GM12878 (cell line): ENCODE measurements at regions not wholly inside any gene's neighbourhood (a gene's known extent, or its start where the extent isn't known, plus 50 kb on each side); places are given as distances from the start of the nearest gene placed in this dataset.

ENCODE experiments used
- ATAC-seq: fragments of 200-7000 bp; cut with Tn5 transposase; 3 replicates; pipeline ENCODE4 v1.9.1; 2020; ENCODE audit warnings: mild to moderate bottlenecking, moderate library complexity
- BruUV-seq: library from RNA; stranded (reverse); fragments of 400-500 nt; replicated peaks from 2 replicates; lab custom pipeline; 2021; lab: Mats Ljungman, UMichigan
- CTCF ChIA-PET: fragments of 300-600 bp; sonication (Branson Sonifier 250); formaldehyde crosslinking; extraction: SDS; loops from one replicate; lab custom pipeline; 2021; ENCODE audit warnings: inconsistent platforms; lab: Yijun Ruan, JAX
- POLR2A ChIA-PET: fragments of 350-600 bp; formaldehyde crosslinking; extraction: SDS; loops from one replicate; lab custom pipeline; 2021; ENCODE audit warnings: inconsistent platforms; lab: Charles Lee
- RAD21 ChIA-PET: fragments of 300-600 bp; sonication (Branson Sonifier 250); formaldehyde crosslinking; loops from one replicate; lab custom pipeline; 2023; ENCODE audit warnings: antibody characterized with exemption; ENCODE audit not compliant: unreplicated experiment; lab: Charles Lee
- SMC1A ChIA-PET: fragments of 300-600 bp; sonication (Branson Sonifier 250); formaldehyde crosslinking; loops from one replicate; lab custom pipeline; 2023; ENCODE audit not compliant: unreplicated experiment, uncharacterized antibody; lab: Charles Lee
- DNase-seq: peaks from one replicate; pipeline ENCODE4 v3.0.0-alpha.2; 2011; ENCODE audit warnings: low read depth, low spot score
- FAIRE-seq: peaks from 3 replicates; lab custom pipeline; 2011; peaks lifted over from hg19 to GRCh38; lab: Jason Lieb, UNC
- H2AFZ ChIP-seq: 2 replicates; pipeline ENCODE4 v1.6.0; 2011; ENCODE audit warnings: low read depth, low read length, control low read depth; ENCODE audit not compliant: control insufficient read depth
- H3K27ac ChIP-seq: 2 replicates; pipeline ENCODE4 v1.5.1; 2011; ENCODE audit warnings: control low read depth; ENCODE audit not compliant: control insufficient read depth, insufficient read depth
- H3K27me3 ChIP-seq, 2 experiments: replicated peaks in 1 of 2; 2 replicates each; pipeline versions ENCODE4 v1.6.0 to v1.6.1; 2011; ENCODE audit warnings: low read length in 1 of 2; ENCODE audit not compliant: control insufficient read depth in 2 of 2, insufficient read depth in 2 of 2
- H3K36me3 ChIP-seq, 2 experiments: 2 replicates each; pipeline ENCODE4 v1.5.1; 2011; ENCODE audit warnings: low read length in 1 of 2; ENCODE audit not compliant: control insufficient read depth in 2 of 2, insufficient read depth in 2 of 2
- H3K4me1 ChIP-seq: 2 replicates; pipeline ENCODE4 v1.6.1; 2011; ENCODE audit warnings: mild to moderate bottlenecking, low read length, moderate library complexity, mixed read lengths; ENCODE audit not compliant: control insufficient read depth, insufficient read depth
- H3K4me2 ChIP-seq: 2 replicates; pipeline ENCODE4 v1.6.0; 2011; ENCODE audit warnings: control low read depth; ENCODE audit not compliant: control insufficient read depth, insufficient read depth
- H3K4me3 ChIP-seq: fragments of 200-600 bp; sonication (generic); 2 replicates; pipeline ENCODE4 v1.5.1; 2016
- H3K79me2 ChIP-seq: 2 replicates; pipeline ENCODE4 v1.6.0; 2011; ENCODE audit warnings: low read length; ENCODE audit not compliant: control insufficient read depth, insufficient read depth
- H3K9ac ChIP-seq: 2 replicates; pipeline ENCODE4 v1.8.0; 2011; ENCODE audit warnings: low read length, control low read depth, mixed read lengths; ENCODE audit not compliant: control insufficient read depth, insufficient read depth
- H3K9me3 ChIP-seq: replicated peaks from 3 replicates; pipeline ENCODE4 v1.5.1; 2011; ENCODE audit warnings: mild to moderate bottlenecking, low read length; ENCODE audit not compliant: control insufficient read depth, insufficient read depth
- H4K20me1 ChIP-seq: 2 replicates; pipeline ENCODE4 v1.6.0; 2011; ENCODE audit not compliant: control insufficient read depth, insufficient read depth
- BHLHE40 ChIP-seq, 2 experiments: fragments of 450-650 bp in 1 of 2; IDR thresholded peaks; 2 replicates each; pipeline ENCODE4 v1.6.1; 2011 to 2017; ENCODE audit warnings: low read depth in 2 of 2, borderline replicate concordance in 1 of 2, improper control_type of control experiment in 1 of 2, low read length in 1 of 2, mild to moderate bottlenecking in 1 of 2
- CBX5 ChIP-seq: sonication (generic); IDR thresholded peaks from 2 replicates; pipeline ENCODE4 v1.6.1; 2016; ENCODE audit warnings: low read depth, moderate library complexity, mild to moderate bottlenecking, inconsistent platforms
- CREB1 ChIP-seq: IDR thresholded peaks from 2 replicates; pipeline ENCODE4 v1.6.1; 2012; ENCODE audit warnings: low read depth, mild to moderate bottlenecking, inconsistent platforms
- FOS ChIP-seq: IDR thresholded peaks from 3 replicates; pipeline ENCODE4 v1.6.1; 2011; ENCODE audit warnings: borderline replicate concordance; ENCODE audit not compliant: insufficient read length; ENCODE audit errors: extremely low read depth
- MYC ChIP-seq: IDR thresholded peaks from 2 replicates; pipeline ENCODE4 v1.6.1; 2011; ENCODE audit warnings: mild to moderate bottlenecking, low read length, moderate library complexity, inconsistent platforms; ENCODE audit not compliant: insufficient read depth, insufficient replicate concordance, insufficient read length, severe bottlenecking
- NRF1 ChIP-seq: conservative IDR thresholded peaks from 2 replicates; pipeline ENCODE4 v1.6.1; 2011; ENCODE audit warnings: mild to moderate bottlenecking, low read depth, low read length, improper control_type of control experiment
- PAX5 ChIP-seq: IDR thresholded peaks from 2 replicates; pipeline ENCODE4 v1.6.1; 2011; ENCODE audit warnings: low read depth, low read length, borderline replicate concordance
- RAD21 ChIP-seq: IDR thresholded peaks from 2 replicates; pipeline ENCODE4 v1.6.1; 2011; ENCODE audit warnings: mild to moderate bottlenecking, low read depth, low read length, moderate library complexity; ENCODE audit not compliant: insufficient read depth
- SMAD1 ChIP-seq: fragments of 450-650 bp; IDR thresholded peaks from 2 replicates; pipeline ENCODE4 v1.6.1; 2018; ENCODE audit warnings: mild to moderate bottlenecking, low read depth; ENCODE audit not compliant: partially characterized antibody
- STAT3 ChIP-seq: IDR thresholded peaks from 2 replicates; pipeline ENCODE4 v1.6.1; 2011; ENCODE audit warnings: low read depth, low read length, improper control_type of control experiment
- USF2 ChIP-seq: IDR thresholded peaks from 2 replicates; pipeline ENCODE4 v1.6.1; 2011; ENCODE audit warnings: low read depth, low read length, improper control_type of control experiment, borderline replicate concordance
- WGBS: methylation state at CpG from one replicate; pipeline ENCODE4 v1.1.6; 2016; ENCODE audit warnings: low lambda C conversion rate; ENCODE audit not compliant: insufficient replicate concordance, insufficient coverage; ENCODE audit errors: missing lambda C conversion rate; 5-methylcytosine and 5-hydroxymethylcytosine counted together
- in situ Hi-C: fragments of 300-500 bp; cut with MboI; formaldehyde crosslinking; loops from 9 replicates; pipeline ENCODE4 v1.14.3; 2018; ENCODE audit warnings: mixed read lengths
- intact Hi-C: fragments of 100-400 bp; cut with micrococcal nuclease; formaldehyde crosslinking; loops from one replicate; pipeline ENCODE4 v1.14.2; 2022; ENCODE audit not compliant: unreplicated experiment
- TF ChIP-seq, protein P1 (sequence below), 3 experiments: IDR thresholded peaks in 2 of 3; conservative IDR thresholded peaks in 1 of 3; 2 replicates each; pipeline ENCODE4 v1.5.1; 2011; ENCODE audit warnings: low read depth in 3 of 3, low read length in 3 of 3, mild to moderate bottlenecking in 3 of 3, control low read depth in 2 of 3, moderate library complexity in 2 of 3, inconsistent platforms in 1 of 3, mixed read lengths in 1 of 3; ENCODE audit not compliant: control insufficient read depth in 2 of 3, insufficient read depth in 1 of 3; ENCODE audit errors: extremely low read depth in 1 of 3
- TF ChIP-seq, protein P2 (sequence below): IDR thresholded peaks from 2 replicates; pipeline ENCODE4 v1.6.1; 2012; ENCODE audit warnings: low read depth, low read length, improper control_type of control experiment

DNA sequence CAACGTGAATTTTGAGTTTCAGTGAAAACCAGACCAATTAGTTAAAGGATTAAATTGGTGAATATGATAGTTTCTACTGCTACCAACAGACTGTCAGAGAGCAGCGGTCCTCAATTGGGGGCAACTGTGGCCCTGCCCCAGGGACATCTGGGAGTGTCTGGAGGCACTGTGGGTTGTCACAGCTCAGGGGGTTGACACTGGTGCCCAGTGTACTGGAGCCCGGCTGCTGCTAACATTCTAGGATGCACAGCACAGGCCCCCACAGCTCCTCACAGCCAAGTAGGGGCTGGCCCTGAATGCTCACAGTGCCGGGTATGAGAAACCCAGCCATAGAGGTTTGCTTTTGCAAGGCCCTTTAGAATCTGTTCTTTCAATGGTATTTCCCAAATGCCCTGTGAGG, 84.1 kb upstream of the CXCL12 start (continued):
- TF ChIP-seq, protein P1, sequence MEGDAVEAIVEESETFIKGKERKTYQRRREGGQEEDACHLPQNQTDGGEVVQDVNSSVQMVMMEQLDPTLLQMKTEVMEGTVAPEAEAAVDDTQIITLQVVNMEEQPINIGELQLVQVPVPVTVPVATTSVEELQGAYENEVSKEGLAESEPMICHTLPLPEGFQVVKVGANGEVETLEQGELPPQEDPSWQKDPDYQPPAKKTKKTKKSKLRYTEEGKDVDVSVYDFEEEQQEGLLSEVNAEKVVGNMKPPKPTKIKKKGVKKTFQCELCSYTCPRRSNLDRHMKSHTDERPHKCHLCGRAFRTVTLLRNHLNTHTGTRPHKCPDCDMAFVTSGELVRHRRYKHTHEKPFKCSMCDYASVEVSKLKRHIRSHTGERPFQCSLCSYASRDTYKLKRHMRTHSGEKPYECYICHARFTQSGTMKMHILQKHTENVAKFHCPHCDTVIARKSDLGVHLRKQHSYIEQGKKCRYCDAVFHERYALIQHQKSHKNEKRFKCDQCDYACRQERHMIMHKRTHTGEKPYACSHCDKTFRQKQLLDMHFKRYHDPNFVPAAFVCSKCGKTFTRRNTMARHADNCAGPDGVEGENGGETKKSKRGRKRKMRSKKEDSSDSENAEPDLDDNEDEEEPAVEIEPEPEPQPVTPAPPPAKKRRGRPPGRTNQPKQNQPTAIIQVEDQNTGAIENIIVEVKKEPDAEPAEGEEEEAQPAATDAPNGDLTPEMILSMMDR (IDR thresholded peaks at IDR 0.05 in 2 of 3, conservative IDR thresholded peaks at IDR 0.05 in 1 of 3; ENCODE audit: control insufficient read depth in 2 of 3, extremely low read depth in 1 of 3, insufficient read depth in 1 of 3, low read depth in 3 of 3, low read length in 3 of 3): no peak

- no peaks in the 10 kb centered on the region for H3K36me3 ChIP-seq
- BruUV-seq: no TSS peak
- no peaks in the 10 kb centered on the region for H3K4me1 ChIP-seq
- H3K27me3 ChIP-seq: no peaks in the 10 kb centered on the region; a peak in 1 of 4 replicates
- WGBS: 0% methylated on average over 2 of the region's 2 CpGs
- ChIA-PET POLR2A (no interaction called here), RAD21 (no interaction called here), SMC1A (no interaction called here), CTCF (no interaction called here)
- DNase-seq: no peak
- intact Hi-C loops: no loop called here
- H4K20me1 ChIP-seq: no peaks in the 10 kb centered on the region
- H2AFZ ChIP-seq: no peak overlapping the region
- H3K27ac ChIP-seq: no peak overlapping the region
- H3K4me2 ChIP-seq: no peak overlapping the region
- in situ Hi-C loops: no loop called here
- no peak overlapping the region for H3K4me3 ChIP-seq
- no peak overlapping the region for H3K9ac ChIP-seq
- no peaks in the 10 kb centered on the region for H3K9me3 ChIP-seq
- FAIRE-seq: no peak
- no peak for TF ChIP-seq BHLHE40 (IDR thresholded peaks at IDR 0.05; ENCODE audit: borderline replicate concordance in 1 of 2, low read depth in 2 of 2, low read length in 1 of 2)
- TF ChIP-seq, protein P2, sequence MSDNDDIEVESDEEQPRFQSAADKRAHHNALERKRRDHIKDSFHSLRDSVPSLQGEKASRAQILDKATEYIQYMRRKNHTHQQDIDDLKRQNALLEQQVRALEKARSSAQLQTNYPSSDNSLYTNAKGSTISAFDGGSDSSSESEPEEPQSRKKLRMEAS: no peak
- TF ChIP-seq PAX5: no peak
- TF ChIP-seq NRF1: no peak
- no peak for TF ChIP-seq CBX5
- TF ChIP-seq FOS: no peak
- no peak for TF ChIP-seq CREB1
- TF ChIP-seq USF2: no peak
- no peak for TF ChIP-seq STAT3
- no peak for TF ChIP-seq SMAD1
- no peak for TF ChIP-seq MYC
- TF ChIP-seq RAD21: no peak
- H3K79me2 ChIP-seq: no peaks in the 10 kb centered on the region
- no peak for ATAC-seq
These were observed 85.9 kb upstream of the CXCL12 start for GRCh38 chr10:44470784-44471183.
